Peyer's patch (tissue), 4 donors: ENCODE measurements at regions not wholly inside any gene's neighbourhood (a gene's known extent, or its start where the extent isn't known, plus 50 kb on each side); places are given as distances from the start of the nearest gene placed in this dataset.

Source experiments
- DNase-seq, 3 donors: peaks; one replicate each; pipeline ENCODE4 v3.0.0-alpha.2; 2017 to 2019
- H3K27ac ChIP-seq, 4 donors: fragments of 200-600 bp; sonication (generic); one replicate each; pipeline ENCODE4 v1.5.1; 2016 to 2019
- H3K27me3 ChIP-seq, 2 donors: fragments of 200-600 bp; sonication (generic); one replicate each; pipeline ENCODE4 v1.5.1; 2019
- H3K36me3 ChIP-seq, 3 donors: fragments of 200-600 bp; sonication (generic); one replicate each; pipeline ENCODE4 v1.5.1; 2016 to 2019
- H3K4me1 ChIP-seq, 4 donors: fragments of 200-600 bp; sonication (generic); one replicate each; pipeline ENCODE4 v1.5.1; 2016 to 2019
- H3K4me3 ChIP-seq, 4 donors: fragments of 200-600 bp; sonication (generic); 1 replicate in 3 of 4; 2 replicates in 1 of 4; pipeline ENCODE4 v1.5.1; 2016 to 2019; ENCODE audit warnings: mild to moderate bottlenecking in 1 of 4
- H3K9me3 ChIP-seq, 4 donors: fragments of 200-600 bp; sonication (generic); one replicate each; pipeline ENCODE4 v1.5.1; 2016 to 2019; ENCODE audit warnings: mild to moderate bottlenecking in 1 of 4
- CTCF ChIP-seq, 6 experiments: fragments of 450-650 bp in 4 of 6; fragments of 200-600 bp in 2 of 6; sonication (generic) in 1 of 6; IDR thresholded peaks; one replicate each; pipeline ENCODE4 v1.5.1; 2017 to 2019; ENCODE audit warnings: antibody characterized with exemption in 6 of 6, mild to moderate bottlenecking in 3 of 6, moderate library complexity in 1 of 6
- POLR2A ChIP-seq, 2 donors: fragments of 450-650 bp; IDR thresholded peaks; one replicate each; pipeline ENCODE4 v1.5.1; 2017; ENCODE audit warnings: antibody characterized with exemption in 2 of 2, mild to moderate bottlenecking in 2 of 2, moderate library complexity in 2 of 2

GRCh38 chr1:189046127-189046526 lies 1431.5 kb downstream of the BRINP3 start:
- DNase-seq: no peak
- TF ChIP-seq POLR2A (IDR thresholded peaks at IDR 0.05) (no peak), CTCF (IDR thresholded peaks at IDR 0.05) (no peak)

GRCh38 chr1:189084811-189085210 lies 1392.9 kb downstream of the BRINP3 start:
- no peaks in the 10 kb centered on the region for H3K9me3 ChIP-seq
- H3K27me3 ChIP-seq: no peaks in the 10 kb centered on the region
- H3K4me3 ChIP-seq: no peak overlapping the region
- no peaks in the 10 kb centered on the region for H3K4me1 ChIP-seq
- TF ChIP-seq CTCF (IDR thresholded peaks at IDR 0.05) (no peak), POLR2A (IDR thresholded peaks at IDR 0.05) (no peak)
- DNase-seq: no peak
- H3K36me3 ChIP-seq: no peaks in the 10 kb centered on the region
- no peak overlapping the region for H3K27ac ChIP-seq

More at GRCh38 chr1:189046127-189046526, 1431.5 kb downstream of the BRINP3 start:
- H3K36me3 ChIP-seq: no peaks in the 10 kb centered on the region
- no peaks in the 10 kb centered on the region for H3K27me3 ChIP-seq
- H3K9me3 ChIP-seq: no peaks in the 10 kb centered on the region
- H3K4me1 ChIP-seq: no peaks in the 10 kb centered on the region
- H3K4me3 ChIP-seq: no peak overlapping the region
- H3K27ac ChIP-seq: no peak overlapping the region

GRCh38 chr1:189103956-189104355 lies 1373.7 kb downstream of the BRINP3 start:
- no peaks in the 10 kb centered on the region for H3K4me1 ChIP-seq
- no peaks in the 10 kb centered on the region for H3K27me3 ChIP-seq
- no peak overlapping the region for H3K27ac ChIP-seq
- H3K36me3 ChIP-seq: no peaks in the 10 kb centered on the region
- no peak for DNase-seq
- no peak overlapping the region for H3K4me3 ChIP-seq
- no peaks in the 10 kb centered on the region for H3K9me3 ChIP-seq
- TF ChIP-seq POLR2A (IDR thresholded peaks at IDR 0.05) (no peak), CTCF (IDR thresholded peaks at IDR 0.05) (no peak)

GRCh38 chr1:189117072-189117770 lies 1360.4 kb downstream of the BRINP3 start:
- H3K36me3 ChIP-seq: no peaks in the 10 kb centered on the region
- no peaks in the 10 kb centered on the region for H3K4me1 ChIP-seq
- H3K9me3 ChIP-seq: no peaks in the 10 kb centered on the region
- no peak overlapping the region for H3K27ac ChIP-seq
- no peaks in the 10 kb centered on the region for H3K27me3 ChIP-seq
- DNase-seq: no peak
- TF ChIP-seq CTCF (IDR thresholded peaks at IDR 0.05): no peak
- no peak for TF ChIP-seq POLR2A (IDR thresholded peaks at IDR 0.05)
- H3K4me3 ChIP-seq: no peak overlapping the region

- no peak overlapping the region for H3K27ac ChIP-seq
- no peaks in the 10 kb centered on the region for H3K36me3 ChIP-seq
- no peaks in the 10 kb centered on the region for H3K4me1 ChIP-seq
- no peak for DNase-seq
- H3K27me3 ChIP-seq: no peaks in the 10 kb centered on the region
- no peak for TF ChIP-seq CTCF (IDR thresholded peaks at IDR 0.05)
- no peak for TF ChIP-seq POLR2A (IDR thresholded peaks at IDR 0.05)
- H3K4me3 ChIP-seq: no peak overlapping the region
- no peaks in the 10 kb centered on the region for H3K9me3 ChIP-seq
Measured at GRCh38 chr1:189121941-189122340, 1355.7 kb downstream of the BRINP3 start.

GRCh38 chr1:189125694-189126093 lies 1352.0 kb downstream of the BRINP3 start:
- no peaks in the 10 kb centered on the region for H3K36me3 ChIP-seq
- no peaks in the 10 kb centered on the region for H3K27me3 ChIP-seq
- no peaks in the 10 kb centered on the region for H3K9me3 ChIP-seq
- TF ChIP-seq CTCF (IDR thresholded peaks at IDR 0.05) (no peak), POLR2A (IDR thresholded peaks at IDR 0.05) (no peak)
- H3K4me3 ChIP-seq: no peak overlapping the region
- no peak for DNase-seq
- no peaks in the 10 kb centered on the region for H3K4me1 ChIP-seq
- H3K27ac ChIP-seq: no peak overlapping the region
